ENCODE measurements at regions not wholly inside any gene's neighbourhood (a gene's known extent, or its start where the extent isn't known, plus 50 kb on each side); places are given as distances from the start of the nearest gene placed in this dataset.
"Not testable (repeated sequence)": the region's sequence is repeated elsewhere in the genome, so short reads cannot be mapped to it uniquely, and the experiment has no call there.

DNA sequence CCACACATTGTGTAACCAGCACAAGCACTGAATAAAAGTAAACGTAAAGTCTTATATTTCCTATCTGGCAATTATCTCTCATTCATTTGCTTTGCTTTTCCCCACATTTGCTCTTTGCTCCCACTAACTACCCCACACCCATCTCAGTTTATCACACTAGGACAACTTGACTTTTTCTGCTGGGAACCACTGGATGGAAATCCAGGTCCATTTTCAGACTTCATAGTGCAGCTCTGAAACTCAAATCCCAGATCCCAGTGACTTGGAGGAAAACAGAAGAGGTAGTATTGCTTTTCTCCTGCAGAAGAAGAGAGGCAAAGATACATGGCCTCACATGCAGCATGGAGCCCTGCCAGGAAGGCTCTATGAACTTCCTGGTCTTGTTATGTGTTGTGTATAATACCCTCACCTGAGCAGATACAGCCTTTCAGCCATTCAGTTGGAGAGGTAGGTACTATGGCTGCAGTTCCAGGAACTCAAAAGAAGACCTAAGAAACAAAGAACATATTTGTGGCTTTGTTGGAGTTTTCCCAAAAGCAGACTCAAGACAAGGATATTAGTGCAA lies 90.0 kb upstream of the NIPBL start:
- DNase-seq = no peak

DNA sequence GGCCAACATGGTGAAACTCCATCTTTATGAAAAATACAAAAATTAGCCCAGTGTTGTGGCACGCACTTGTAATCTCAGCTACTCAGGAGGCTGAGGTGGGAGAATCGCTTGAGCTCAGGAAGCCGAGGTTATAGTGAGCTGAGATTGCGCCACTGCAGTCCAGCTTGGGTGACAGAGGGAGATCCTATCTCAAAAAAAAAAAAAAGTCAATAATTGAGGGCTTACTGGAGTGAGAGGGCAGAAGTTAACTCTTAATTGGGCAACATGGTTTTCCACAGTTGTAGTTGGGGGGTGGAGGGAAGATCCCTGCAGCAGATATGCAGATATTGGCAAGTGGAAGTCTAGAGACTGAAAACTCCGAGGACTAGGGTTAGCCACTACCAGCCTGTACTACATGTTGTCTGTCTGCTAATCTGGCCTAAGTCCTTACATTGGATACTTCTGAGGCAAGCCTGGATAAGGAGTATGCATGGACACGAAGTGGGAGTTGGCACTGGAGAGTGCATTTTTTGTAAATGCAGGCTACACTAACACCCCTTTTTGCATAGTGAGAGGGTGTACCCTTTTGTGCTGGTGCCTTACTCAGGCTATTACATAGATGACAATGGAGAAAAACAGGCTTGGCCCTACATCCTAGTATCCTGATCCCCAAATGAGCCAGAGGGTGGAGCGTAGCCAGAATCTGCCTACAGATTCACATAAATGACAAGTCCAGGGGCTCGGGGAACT lies 89.0 kb upstream of the NIPBL start:
- no peak for DNase-seq

DNA sequence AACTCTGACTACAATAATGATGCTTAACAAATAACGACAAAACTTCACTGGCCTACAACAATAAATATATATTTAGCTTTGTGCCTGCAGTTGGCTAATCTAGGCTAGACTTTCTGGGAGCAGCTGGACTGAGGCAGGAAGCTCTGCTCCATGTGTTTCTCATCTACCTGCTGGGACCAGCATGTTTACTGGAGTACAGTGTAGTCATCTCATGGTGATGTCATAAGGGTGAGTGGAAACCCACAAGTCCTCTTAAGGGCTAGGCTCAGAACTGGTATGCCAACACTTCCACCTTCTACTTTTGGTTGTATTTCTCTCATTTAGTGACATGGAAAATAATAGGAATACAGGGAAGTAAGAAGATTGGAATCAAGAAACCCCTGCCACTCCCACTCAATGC lies 85.7 kb upstream of the NIPBL start:
- no peak for DNase-seq

DNA sequence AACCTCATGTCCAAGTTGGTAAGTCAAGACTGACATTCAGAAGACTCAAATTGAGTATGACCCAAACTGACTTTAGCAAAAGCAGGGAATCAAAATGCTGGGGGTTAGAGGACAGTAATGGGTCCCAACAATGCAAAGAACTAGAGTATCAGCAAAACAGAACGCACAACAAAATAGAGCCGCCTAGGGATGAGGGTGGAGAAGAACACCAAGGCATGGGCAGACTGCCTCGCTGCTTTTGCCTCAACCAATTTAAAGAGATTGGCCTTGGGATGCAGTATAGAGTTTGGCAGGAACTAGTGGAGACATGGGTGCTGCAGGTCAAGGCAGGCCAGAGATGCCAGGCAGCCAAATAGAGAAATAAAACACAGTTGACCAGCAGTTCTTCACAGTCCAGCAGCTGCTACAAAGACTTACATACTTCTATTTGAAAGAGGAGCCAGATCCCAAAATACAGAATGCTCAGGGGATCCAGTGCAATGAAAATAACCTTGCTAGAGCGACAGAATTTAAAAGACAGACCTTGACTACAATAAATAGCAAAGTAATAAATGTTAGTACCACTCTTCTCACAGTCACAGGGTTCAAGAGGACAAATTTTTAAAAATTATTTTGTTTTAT lies 83.9 kb upstream of the NIPBL start:
- DNase-seq = no peak

DNA sequence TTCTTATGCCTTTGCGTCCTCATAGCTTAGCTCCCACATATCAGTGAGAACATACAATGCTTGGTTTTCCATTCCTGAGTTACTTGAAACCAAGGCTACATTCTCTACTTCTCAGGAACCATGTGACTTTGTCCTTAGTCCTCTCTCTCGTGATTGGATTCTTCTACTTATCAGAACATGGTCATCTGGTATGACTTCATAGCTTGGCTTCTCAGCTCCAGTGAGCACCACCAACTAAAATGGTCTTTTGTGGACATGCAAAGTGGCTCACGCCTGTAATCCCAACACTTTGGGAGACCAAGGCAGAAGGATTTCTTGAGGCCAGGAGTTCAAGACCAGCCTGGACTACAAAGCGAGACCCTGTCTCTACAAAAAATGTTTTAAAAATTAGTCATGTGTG lies 81.2 kb upstream of the NIPBL start:
- DNase-seq = no peak

DNA sequence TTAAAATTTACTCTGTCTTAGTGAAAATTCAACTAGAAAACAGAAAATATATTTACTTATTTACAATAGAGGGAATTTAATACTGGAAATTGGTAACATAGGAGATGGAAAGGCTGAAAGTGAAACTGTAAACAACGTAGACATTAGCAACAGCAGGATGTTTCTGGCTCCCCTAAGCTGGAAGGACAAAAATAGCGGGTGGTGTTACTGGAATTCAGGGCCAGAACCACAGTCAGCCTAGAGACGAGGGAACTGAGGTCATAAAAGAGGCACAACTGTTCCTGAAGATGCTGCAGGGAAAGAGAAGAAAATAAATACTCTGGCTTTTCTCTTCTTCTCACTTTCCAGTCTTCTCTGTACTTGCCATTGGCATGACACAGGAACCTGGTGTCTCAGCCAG lies 80.4 kb upstream of the NIPBL start:
- no peak for DNase-seq

DNA sequence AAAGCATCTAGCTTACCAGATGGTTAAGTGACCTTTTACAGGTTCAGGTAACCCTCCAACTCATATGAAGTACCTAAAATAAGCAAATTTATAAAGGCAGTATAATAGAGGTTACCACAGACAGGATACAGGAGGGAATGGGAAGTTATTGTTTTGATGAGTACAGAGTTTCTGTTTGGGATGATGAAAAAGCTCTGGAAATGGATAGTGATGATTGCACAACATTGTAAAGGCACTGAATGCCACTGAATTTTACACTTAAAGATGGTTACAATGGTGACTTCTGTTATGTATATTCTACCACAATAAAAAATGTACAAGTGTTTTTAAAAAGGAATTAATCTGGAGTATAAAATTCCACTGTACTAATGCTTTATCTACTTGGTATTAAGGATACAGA lies 75.0 kb upstream of the NIPBL start:
- no peak for DNase-seq

DNA sequence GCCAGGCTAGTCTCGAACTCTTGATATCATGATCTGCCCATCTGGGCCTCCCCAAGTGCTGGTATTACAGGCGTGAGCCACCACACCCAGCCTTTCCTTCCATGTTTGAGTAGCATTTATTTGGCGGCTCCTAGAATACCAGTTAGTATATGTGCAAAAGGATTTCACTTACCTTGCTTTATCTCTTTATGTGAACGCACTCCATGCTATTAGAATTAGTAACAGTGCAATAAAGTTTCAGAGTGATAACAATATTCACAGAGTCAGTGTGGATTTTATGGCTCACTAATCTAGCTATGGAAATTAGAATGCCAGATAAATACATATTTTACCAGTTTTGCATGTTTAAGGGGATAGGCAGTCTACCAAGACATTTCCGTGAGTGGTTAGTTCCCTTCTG lies 74.4 kb upstream of the NIPBL start:
- DNase-seq = no peak

DNA sequence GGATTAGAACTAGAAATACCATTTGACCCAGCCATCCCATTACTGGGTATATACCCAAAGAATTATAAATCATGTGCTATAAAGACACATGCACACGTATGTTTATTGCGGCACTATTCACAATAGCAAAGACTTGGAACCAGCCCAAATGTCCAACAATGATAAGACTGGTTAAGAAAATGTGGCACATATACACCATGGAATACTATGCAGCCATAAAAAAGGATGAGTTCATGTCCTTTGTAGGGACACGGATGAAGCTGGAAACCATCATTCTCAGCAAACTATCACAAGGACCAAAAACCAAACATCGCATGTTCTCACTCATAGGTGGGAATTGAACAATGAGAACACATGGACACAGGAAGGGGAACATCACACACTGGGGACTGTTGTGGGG lies 63.3 kb upstream of the NIPBL start:
- not testable (repeated sequence) for DNase-seq

DNA sequence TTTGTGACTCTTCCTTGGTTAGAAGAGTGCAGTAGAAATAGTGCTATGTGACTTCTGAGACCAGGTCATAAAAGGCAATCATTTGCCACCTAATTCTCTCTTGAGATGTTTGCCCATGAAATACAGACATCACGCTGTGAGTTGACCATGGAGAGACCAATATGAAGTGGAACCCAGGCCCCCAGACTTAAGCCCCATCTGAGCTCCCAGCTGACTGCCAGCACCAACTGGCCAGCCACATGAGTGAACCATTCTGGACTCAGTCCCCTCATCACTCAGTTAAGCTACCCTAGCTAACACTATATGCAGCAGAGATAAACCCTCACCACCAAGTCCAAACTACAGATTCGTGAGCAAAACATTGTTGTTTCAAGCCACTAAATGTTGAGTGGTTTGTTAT lies 60.7 kb upstream of the NIPBL start:
- no peak for DNase-seq

DNA sequence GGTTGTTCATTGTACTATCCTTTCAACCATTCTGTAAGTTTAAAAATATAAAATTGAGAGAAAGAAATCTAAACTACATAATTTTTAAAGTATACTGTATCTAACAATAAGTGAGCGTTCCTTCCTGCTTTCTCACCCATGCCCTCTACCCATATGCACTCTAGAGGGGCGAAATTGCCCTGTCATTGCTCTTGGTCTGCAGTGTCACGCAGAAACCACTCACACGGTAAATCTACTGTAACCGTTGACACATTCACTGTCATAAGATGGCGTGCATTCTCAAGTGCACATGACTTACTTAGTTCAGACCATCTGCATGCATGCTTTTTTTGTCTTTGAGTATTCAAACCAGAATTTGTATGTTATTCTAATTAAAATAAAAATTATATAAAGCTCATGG lies 55.7 kb upstream of the NIPBL start:
- DNase-seq = no peak

DNA sequence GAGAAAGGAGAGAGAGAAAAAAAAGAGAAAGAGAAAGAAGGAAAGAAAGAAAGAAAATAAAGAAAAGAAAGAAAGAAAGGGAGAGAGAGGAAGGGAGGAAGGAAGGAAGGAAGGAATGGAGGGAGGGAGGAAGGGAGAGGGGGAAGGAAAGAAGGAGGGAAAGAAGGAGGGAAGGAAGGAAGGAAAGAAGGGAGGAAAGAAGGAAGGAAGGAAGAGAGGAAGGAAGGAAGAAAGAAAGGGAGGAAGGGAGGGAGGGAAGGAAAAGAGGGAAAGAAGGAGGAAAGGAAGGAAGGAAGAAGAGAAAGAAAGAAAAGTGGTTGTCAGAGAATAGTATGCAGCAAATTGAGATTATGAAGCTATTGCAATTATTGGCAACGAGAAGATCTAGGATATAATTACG lies 49.9 kb upstream of the NIPBL start:
- no peak for DNase-seq
